ENCODE measurements at regions not wholly inside any gene's neighbourhood (a gene's known extent, or its start where the extent isn't known, plus 50 kb on each side); places are given as distances from the start of the nearest gene placed in this dataset.
A peak's percentile ranks its signal among the peaks of the same experiment; 100 is the strongest.

GRCh38 chr11:104830508-104830907 is 67.8 kb downstream of the CASP12 start:
- no peak for DNase-seq (ENCODE audit: low read depth in 4 of 4, low spot score in 3 of 4)

GRCh38 chr11:104830080-104830479 is 68.2 kb downstream of the CASP12 start:
- DNase-seq (ENCODE audit: low read depth in 4 of 4, low spot score in 3 of 4): no peak

DNA sequence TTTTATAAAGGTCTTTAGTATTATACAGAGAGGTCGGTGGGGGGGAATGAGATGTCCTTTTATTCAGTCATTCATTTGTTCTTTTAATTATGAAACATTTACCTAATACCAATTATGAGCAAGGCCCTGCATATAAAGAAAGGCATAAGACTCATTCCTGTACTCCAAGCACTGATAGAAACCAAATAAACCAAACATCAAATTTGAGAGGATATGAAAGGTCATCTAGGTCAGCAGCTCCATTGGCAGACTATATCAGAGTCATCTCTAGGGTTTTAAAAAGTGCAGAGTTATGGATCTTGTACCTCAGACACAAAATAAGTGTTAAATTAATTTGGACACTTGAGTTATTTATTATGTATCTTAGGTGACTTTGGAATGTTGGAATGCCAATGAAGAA is 71.5 kb downstream of the CASP12 start:
- no peak for DNase-seq (ENCODE audit: low read depth in 4 of 4, low spot score in 3 of 4)

DNA sequence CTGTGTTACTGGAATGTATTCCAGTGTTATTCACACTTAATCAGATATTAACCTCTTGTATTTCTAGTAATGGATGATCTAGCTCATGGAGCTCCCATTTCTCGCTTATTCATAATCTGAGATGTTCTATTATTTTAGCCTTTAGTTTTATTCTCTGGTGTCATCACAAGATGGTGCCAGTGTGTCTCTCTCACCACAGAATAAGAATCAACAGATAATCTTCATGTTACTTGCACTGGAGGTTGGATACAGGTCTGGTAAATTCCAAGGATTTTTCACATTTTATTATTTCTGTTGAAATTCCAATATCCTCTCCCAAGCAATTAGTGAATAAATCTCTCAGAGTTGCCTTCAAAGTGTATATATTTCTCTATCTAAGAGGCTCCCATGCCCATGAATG is 74.6 kb downstream of the CASP12 start:
- DNase-seq (ENCODE audit: low read depth in 4 of 4, low spot score in 3 of 4): no peak

DNA sequence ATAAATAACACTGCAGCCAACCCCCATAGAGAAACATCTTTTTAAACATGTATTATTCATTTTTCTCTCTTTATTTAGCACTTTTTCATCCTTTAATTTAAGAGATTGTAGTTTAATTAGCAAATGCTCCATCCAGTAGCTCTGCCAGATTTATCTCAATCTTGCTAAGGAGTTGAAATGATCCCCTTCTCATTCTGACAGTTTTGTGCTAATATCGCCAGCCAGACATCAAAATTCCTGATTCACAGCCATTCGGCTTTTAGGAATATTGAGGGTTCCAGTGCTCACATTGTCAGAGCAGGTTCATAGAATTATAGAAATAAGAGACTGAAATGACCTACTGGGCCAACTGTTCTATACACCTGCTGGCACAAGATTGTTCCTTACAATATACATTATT is 77.8 kb downstream of the CASP12 start:
- no peak for DNase-seq (ENCODE audit: low read depth in 4 of 4, low spot score in 3 of 4)

DNA sequence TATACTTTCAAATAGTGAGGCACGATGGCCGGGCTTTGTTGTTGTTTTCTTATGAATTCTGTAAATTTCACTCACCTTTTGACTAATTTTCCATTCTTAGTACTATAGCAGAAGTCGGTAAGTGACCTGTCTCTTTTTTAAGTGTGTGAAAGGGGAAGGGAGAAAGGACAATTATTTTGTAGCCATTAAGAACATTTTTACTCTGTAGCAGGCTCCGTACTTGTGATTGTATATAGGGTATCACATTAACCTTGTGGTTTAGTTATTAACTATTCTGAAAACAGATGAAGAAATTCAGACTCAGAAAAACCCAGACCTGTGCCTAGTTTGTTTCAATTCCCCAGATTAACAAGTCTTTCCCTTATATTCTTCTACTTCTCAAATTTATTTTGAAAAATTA is 78.7 kb downstream of the CASP12 start:
- no peak for DNase-seq (ENCODE audit: low read depth in 4 of 4, low spot score in 3 of 4)

- no peak for DNase-seq (ENCODE audit: low read depth in 4 of 4, low spot score in 3 of 4)
Measured at GRCh38 chr11:104819107-104819506, 79.2 kb downstream of the CASP12 start.

DNA sequence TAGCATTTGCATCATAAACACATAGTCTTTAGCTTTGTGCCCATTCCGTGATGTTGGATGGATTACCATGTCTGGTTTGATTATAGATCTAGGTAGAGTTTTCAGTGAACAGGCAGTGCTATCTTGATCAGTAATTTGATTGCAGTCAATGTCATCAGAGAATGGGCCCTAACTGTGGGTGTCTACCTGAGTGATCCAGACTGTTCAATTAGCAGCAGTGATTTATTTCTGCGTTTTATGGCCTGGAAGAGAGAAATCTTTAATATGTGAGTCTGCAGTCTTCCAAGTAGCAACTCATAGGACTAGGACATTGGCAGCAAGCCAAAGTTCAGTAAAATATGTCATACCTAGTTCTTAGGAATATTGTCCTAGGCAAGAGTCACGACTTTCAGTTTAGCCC is 80.3 kb downstream of the CASP12 start:
- DNase-seq (ENCODE audit: low read depth in 4 of 4, low spot score in 3 of 4): peak in 1 of 4 donors; percentile 1

- no peak for DNase-seq (ENCODE audit: low read depth in 4 of 4, low spot score in 3 of 4)
Measured at GRCh38 chr11:104813532-104813931, 84.7 kb downstream of the CASP12 start.

DNA sequence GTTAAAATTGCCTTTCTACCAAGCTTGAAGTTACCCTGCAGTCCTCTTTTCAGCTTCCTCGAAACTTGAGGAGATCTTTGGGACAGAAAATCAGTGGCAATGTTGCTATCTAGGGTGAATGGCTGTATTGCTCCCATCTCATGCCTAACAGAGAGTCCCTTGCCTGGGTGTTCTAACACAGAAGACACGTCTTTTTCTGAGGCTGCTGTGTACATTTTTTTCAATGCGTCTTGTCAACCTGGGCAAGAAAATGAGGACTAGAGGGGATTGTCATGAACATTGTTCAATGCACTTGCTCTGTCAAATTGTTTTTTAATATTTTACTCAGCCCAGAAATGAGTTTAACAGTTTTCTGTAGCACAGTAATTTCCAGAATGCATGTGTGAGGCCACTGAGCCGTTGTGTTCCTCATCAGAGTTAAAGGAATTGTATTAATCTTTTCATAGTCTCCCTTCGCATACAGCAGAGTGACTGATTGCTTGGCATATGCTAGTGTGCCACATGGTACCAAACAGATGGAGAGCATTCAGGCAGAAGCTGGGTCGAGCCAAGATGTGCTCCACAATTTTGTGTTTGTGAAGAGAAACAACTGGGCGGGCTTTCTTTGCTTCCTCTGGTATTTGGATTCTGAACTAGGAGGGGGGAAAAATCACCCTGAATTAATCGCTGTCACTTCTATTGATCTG is 86.0 kb downstream of the CASP12 start:
- DNase-seq (ENCODE audit: low read depth in 4 of 4, low spot score in 3 of 4): no peak

DNA sequence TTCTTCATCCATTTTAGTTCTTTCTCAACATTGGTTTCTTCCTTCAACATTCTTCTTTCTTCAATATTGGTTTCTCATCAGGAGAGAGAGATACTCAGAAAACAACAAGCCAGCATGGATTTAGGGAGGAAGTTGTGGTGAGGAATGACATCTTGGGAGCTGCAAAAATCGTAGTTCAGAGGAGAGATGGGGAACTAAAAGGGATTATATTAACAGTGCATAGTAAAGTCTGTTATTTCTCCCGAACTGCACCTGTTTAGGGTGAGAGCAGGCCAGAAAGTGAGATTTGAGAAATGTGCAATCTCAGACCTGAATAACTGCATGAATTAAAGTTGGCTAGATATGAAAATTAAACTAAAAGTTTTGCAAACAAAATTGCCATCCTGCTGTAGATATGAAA is 94.5 kb downstream of the CASP12 start:
- DNase-seq (ENCODE audit: low read depth in 4 of 4, low spot score in 3 of 4): no peak

- no peak for DNase-seq (ENCODE audit: low read depth in 4 of 4, low spot score in 3 of 4)
Measured at GRCh38 chr11:104799251-104799650, 99.0 kb downstream of the CASP12 start.

DNA sequence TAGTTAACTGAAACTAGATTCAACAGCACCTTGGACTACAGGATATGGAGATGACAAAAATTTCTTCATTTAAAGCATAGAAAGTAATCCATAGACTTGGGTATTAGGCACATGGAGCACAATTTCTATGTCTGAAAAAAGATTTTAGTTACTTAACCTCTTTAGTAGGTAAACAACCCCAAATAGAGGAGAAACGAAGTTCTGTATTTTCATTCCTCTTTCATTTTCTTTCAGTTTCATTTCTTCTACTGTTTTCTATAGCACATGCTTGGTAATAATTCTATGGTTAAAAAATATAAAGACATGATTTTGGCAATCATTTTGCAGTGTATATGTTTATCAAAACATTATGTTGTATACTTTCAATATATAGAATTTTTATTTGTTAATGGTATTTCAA is 99.5 kb downstream of the CASP12 start:
- no peak for DNase-seq (ENCODE audit: low read depth in 4 of 4, low spot score in 3 of 4)

- no peak for DNase-seq (ENCODE audit: low read depth in 4 of 4, low spot score in 3 of 4)
Measured at GRCh38 chr11:104796301-104796700, 102.0 kb downstream of the CASP12 start.

DNA sequence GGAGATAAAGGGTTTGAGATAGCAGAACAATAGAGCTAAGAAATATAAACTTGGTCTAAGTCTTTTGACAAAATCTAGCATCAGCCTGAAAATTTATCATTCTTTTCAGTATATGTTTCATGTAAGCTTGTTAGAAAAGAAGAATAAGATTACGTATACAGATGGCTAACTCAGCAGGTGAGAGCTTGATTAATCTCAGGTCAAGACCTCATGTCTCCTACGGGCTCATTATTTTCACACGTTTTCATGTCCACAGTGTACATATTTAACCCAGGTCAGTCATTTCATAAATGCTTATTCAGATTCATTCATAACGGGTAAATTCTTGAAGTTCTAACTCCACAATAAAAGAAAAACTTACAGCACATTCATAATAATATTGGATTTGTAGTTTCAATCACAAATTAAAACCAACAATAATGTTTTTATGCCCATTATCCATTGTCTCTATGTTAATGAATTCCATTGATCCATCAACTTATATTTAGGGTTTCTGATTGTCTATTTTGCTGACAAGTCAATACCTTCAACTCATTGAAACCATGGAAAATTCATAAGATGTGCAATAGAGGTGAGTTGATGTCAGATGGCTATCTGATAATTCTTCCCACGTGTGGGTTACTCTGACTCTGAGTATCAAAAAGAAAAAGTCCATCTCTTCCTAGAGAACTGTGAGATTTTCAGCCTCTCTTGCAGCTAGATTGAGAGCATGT is 102.6 kb downstream of the CASP12 start:
- no peak for DNase-seq (ENCODE audit: low read depth in 4 of 4, low spot score in 3 of 4)

GRCh38 chr11:104792861-104793260 is 105.4 kb downstream of the CASP12 start:
- no peak for DNase-seq (ENCODE audit: low read depth in 4 of 4, low spot score in 3 of 4)

- DNase-seq (ENCODE audit: low read depth in 4 of 4, low spot score in 3 of 4): no peak
Measured at GRCh38 chr11:104791896-104792295, 106.4 kb downstream of the CASP12 start.

GRCh38 chr11:104784684-104785460 is 113.4 kb downstream of the CASP12 start:
- no peak for DNase-seq (ENCODE audit: low read depth in 4 of 4, low spot score in 3 of 4)

GRCh38 chr11:104783241-104783640 is 115.0 kb downstream of the CASP12 start:
- no peak for DNase-seq (ENCODE audit: low read depth in 4 of 4, low spot score in 3 of 4)

DNA sequence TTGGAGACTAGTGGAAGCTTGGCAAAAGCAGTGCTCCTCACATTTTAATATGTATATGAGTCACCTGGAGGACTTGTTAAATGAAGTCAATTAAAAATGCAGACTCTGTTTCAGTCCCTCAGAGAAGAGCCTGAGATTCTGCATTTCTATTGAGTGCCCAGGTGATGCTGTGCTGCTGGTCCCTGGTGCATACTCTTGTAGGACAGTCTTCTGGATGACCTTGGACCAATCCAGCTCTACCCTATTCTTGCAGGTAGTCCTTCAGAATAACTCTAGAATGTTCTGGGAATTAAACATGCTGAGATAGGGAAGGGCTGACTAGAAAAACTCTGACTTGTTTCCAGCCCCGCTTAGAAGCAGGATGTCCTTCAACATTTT is 115.9 kb downstream of the CASP12 start:
- no peak for DNase-seq (ENCODE audit: low read depth in 4 of 4, low spot score in 3 of 4)

- no peak for DNase-seq (ENCODE audit: low read depth in 4 of 4, low spot score in 3 of 4)
Measured at GRCh38 chr11:104781719-104782376, 116.4 kb downstream of the CASP12 start.

Data from left renal pelvis (tissue), 4 donors.